ENCODE measurements at regions not wholly inside any gene's neighbourhood (a gene's known extent, or its start where the extent isn't known, plus 50 kb on each side); places are given as distances from the start of the nearest gene placed in this dataset.

- H3K4me1 ChIP-seq (ENCODE audit: control insufficient read depth, insufficient read depth, low read length): no peaks in the 10 kb centered on the region
- H3K9me3 ChIP-seq (ENCODE audit: control insufficient read depth, insufficient read depth, low read depth, low read length): no peaks in the 10 kb centered on the region
- CTCF ChIA-PET: interaction anchor here (0.7 to 0.8 kb wide), 3 partner anchors 10 to 469 kb away, joined by 3 read pairs; no protein-coding TSS in a partner anchor
- POLR2A ChIA-PET: no interaction called here
- no peaks in the 10 kb centered on the region for H3K36me3 ChIP-seq (ENCODE audit: control insufficient read depth in 2 of 2, insufficient read depth in 1 of 2, low read length in 2 of 2)
- no peak overlapping the region for H3K4me3 ChIP-seq (ENCODE audit: low read depth, low read length)
- H3K27ac ChIP-seq (ENCODE audit: extremely low read depth, low read depth, low read length): no peak overlapping the region
- TF ChIP-seq ZNF558 (tag by site-specific recombination; IDR thresholded peaks at IDR 0.05) (no peak), SP2 (tag by site-specific recombination; IDR thresholded peaks at IDR 0.05) (no peak), ZNF654 (tag by site-specific recombination; IDR thresholded peaks at IDR 0.05; ENCODE audit: low read depth) (no peak), ZNF274 (IDR thresholded peaks at IDR 0.05; ENCODE audit: low read length) (no peak), ZNF274 (tag by site-specific recombination; IDR thresholded peaks at IDR 0.05; ENCODE audit: borderline replicate concordance) (no peak), REST (tag by site-specific recombination; IDR thresholded peaks at IDR 0.05) (no peak), ZNF449 (tag by site-specific recombination; IDR thresholded peaks at IDR 0.05) (no peak), ZNF133 (tag by site-specific recombination; IDR thresholded peaks at IDR 0.05) (no peak), ZBTB48 (tag by site-specific recombination; IDR thresholded peaks at IDR 0.05) (no peak), ZSCAN30 (tag by site-specific recombination; IDR thresholded peaks at IDR 0.05) (no peak), ZNF404 (tag by site-specific recombination; IDR thresholded peaks at IDR 0.05) (no peak), KLF17 (tag by site-specific recombination; IDR thresholded peaks at IDR 0.05) (no peak), ZNF521 (tag by site-specific recombination; IDR thresholded peaks at IDR 0.05) (no peak), GLIS2 (tag by site-specific recombination; IDR thresholded peaks at IDR 0.05) (no peak), RBAK (tag by site-specific recombination; IDR thresholded peaks at IDR 0.05) (no peak), ZFP69B (tag by site-specific recombination; IDR thresholded peaks at IDR 0.05) (no peak), ZBTB1 (tag by site-specific recombination; IDR thresholded peaks at IDR 0.05) (no peak), ZNF658 (tag by site-specific recombination; IDR thresholded peaks at IDR 0.05) (no peak)
These were observed 123.3 kb downstream of the KCNA5 start for GRCh38 chr12:5166976-5167375.

GRCh38 chr12:5168148-5168547 is 124.5 kb downstream of the KCNA5 start:
- CTCF ChIA-PET: interaction anchor here (0.5 to 1.2 kb wide), 2 partner anchors 95 to 629 kb away, joined by 3 to 4 read pairs; no protein-coding TSS in a partner anchor
- no peaks in the 10 kb centered on the region for H3K4me1 ChIP-seq (ENCODE audit: control insufficient read depth, insufficient read depth, low read length)
- no peak overlapping the region for H3K27ac ChIP-seq (ENCODE audit: extremely low read depth, low read depth, low read length)

More at GRCh38 chr12:5168148-5168547, 124.5 kb downstream of the KCNA5 start:
- Histone ChIP-seq H3K4me3 (ENCODE audit: low read depth, low read length) (no peak overlapping the region), H3K9me3 (ENCODE audit: control insufficient read depth, insufficient read depth, low read depth, low read length) (no peaks in the 10 kb centered on the region), H3K36me3 (ENCODE audit: control insufficient read depth in 2 of 2, insufficient read depth in 1 of 2, low read length in 2 of 2) (no peaks in the 10 kb centered on the region)
- TF ChIP-seq ZNF701 (tag by site-specific recombination; IDR thresholded peaks at IDR 0.05) (no peak), PRDM6 (tag by site-specific recombination; IDR thresholded peaks at IDR 0.05) (no peak), ZBTB26 (tag by site-specific recombination; optimal IDR thresholded peaks at IDR 0.05) (no peak), ZFP3 (tag by site-specific recombination; IDR thresholded peaks at IDR 0.05; ENCODE audit: low read depth) (no peak), ZNF211 (tag by site-specific recombination; IDR thresholded peaks at IDR 0.05; ENCODE audit: low read depth) (no peak), ZNF391 (tag by site-specific recombination; IDR thresholded peaks at IDR 0.05; ENCODE audit: borderline replicate concordance, low read depth) (no peak), PRDM4 (tag by site-specific recombination; IDR thresholded peaks at IDR 0.05) (no peak), ZNF561 (tag by site-specific recombination; IDR thresholded peaks at IDR 0.05; ENCODE audit: borderline replicate concordance) (no peak)
- POLR2A ChIA-PET: no interaction called here
